ENCODE measurements at regions not wholly inside any gene's neighbourhood (a gene's known extent, or its start where the extent isn't known, plus 50 kb on each side); places are given as distances from the start of the nearest gene placed in this dataset.

GRCh38 chr9:86730163-86730928 is 217.0 kb downstream of the GAS1 start:
- Mint-ChIP-seq H3K4me3 (ENCODE audit: unreplicated experiment) (no peak overlapping the region), H3K4me1 (ENCODE audit: low read depth, unreplicated experiment) (peaks cover 15% of the 10 kb centered on the region), H3K27ac (ENCODE audit: unreplicated experiment) (no peak overlapping the region), H3K27me3 (ENCODE audit: low read depth, unreplicated experiment) (no peaks in the 10 kb centered on the region), H3K36me3 (ENCODE audit: low read depth, unreplicated experiment) (no peaks in the 10 kb centered on the region), H3K9me3 (ENCODE audit: unreplicated experiment) (peaks cover 9% of the 10 kb centered on the region)
- H4K20me1 ChIP-seq (ENCODE audit: insufficient read depth, low read length): no peaks in the 10 kb centered on the region
- no peaks in the 10 kb centered on the region for H3K27me3 ChIP-seq (ENCODE audit: insufficient read depth, low read length)
- no peak overlapping the region for H3K27ac ChIP-seq (ENCODE audit: low read depth, low read length)
- no peak overlapping the region for H3K4me3 ChIP-seq (ENCODE audit: insufficient read depth, low read depth, low read length)
- no peak overlapping the region for H2AFZ ChIP-seq (ENCODE audit: low read depth, low read length)
- no peaks in the 10 kb centered on the region for H3K9me3 ChIP-seq (ENCODE audit: insufficient read depth, low read depth, low read length)
- TF ChIP-seq EZH2 (IDR thresholded peaks at IDR 0.05; ENCODE audit: insufficient read depth, low read length): no peak
- no peak for TF ChIP-seq CTCF (IDR thresholded peaks at IDR 0.05; ENCODE audit: insufficient read depth, low read depth, low read length)
- peaks cover 27% of the 10 kb centered on the region for H3K4me1 ChIP-seq (ENCODE audit: insufficient read depth, low read length)
- no peaks in the 10 kb centered on the region for H3K79me2 ChIP-seq (ENCODE audit: insufficient read depth, low read length)
- no peaks in the 10 kb centered on the region for H3K36me3 ChIP-seq (ENCODE audit: insufficient read depth, low read length)
- no peak overlapping the region for H3K4me2 ChIP-seq (ENCODE audit: low read length)
- DNase-seq (ENCODE audit: low read depth) (no peak), FAIRE-seq (no peak)
- no peak overlapping the region for H3K9ac ChIP-seq (ENCODE audit: low read length)

- no peak overlapping the region for H3K4me3 Mint-ChIP-seq (ENCODE audit: unreplicated experiment)
- peak; percentile 20 for FAIRE-seq
- peaks cover 2% of the 10 kb centered on the region for H3K9me3 Mint-ChIP-seq (ENCODE audit: unreplicated experiment)
Observed at GRCh38 chr9:86724529-86724928, 222.8 kb downstream of the GAS1 start.

More at GRCh38 chr9:86724529-86724928, 222.8 kb downstream of the GAS1 start:
- no peaks in the 10 kb centered on the region for H3K27me3 ChIP-seq (ENCODE audit: insufficient read depth, low read length)
- Mint-ChIP-seq H3K36me3 (ENCODE audit: low read depth, unreplicated experiment) (no peaks in the 10 kb centered on the region), H3K27me3 (ENCODE audit: low read depth, unreplicated experiment) (no peaks in the 10 kb centered on the region), H3K4me1 (ENCODE audit: low read depth, unreplicated experiment) (peaks cover 28% of the 10 kb centered on the region), H3K27ac (ENCODE audit: unreplicated experiment) (no peak overlapping the region)
- no peaks in the 10 kb centered on the region for H3K79me2 ChIP-seq (ENCODE audit: insufficient read depth, low read length)
- H3K36me3 ChIP-seq (ENCODE audit: insufficient read depth, low read length): no peaks in the 10 kb centered on the region
- TF ChIP-seq EZH2 (IDR thresholded peaks at IDR 0.05; ENCODE audit: insufficient read depth, low read length) (no peak), CTCF (IDR thresholded peaks at IDR 0.05; ENCODE audit: insufficient read depth, low read depth, low read length) (no peak)
- no peaks in the 10 kb centered on the region for H3K9me3 ChIP-seq (ENCODE audit: insufficient read depth, low read depth, low read length)
- no peak overlapping the region for H3K9ac ChIP-seq (ENCODE audit: low read length)
- H2AFZ ChIP-seq (ENCODE audit: low read depth, low read length): no peak overlapping the region
- H3K4me2 ChIP-seq (ENCODE audit: low read length): no peak overlapping the region
- H3K27ac ChIP-seq (ENCODE audit: low read depth, low read length): no peak overlapping the region
- H3K4me3 ChIP-seq (ENCODE audit: insufficient read depth, low read depth, low read length): no peak overlapping the region
- H4K20me1 ChIP-seq (ENCODE audit: insufficient read depth, low read length): no peaks in the 10 kb centered on the region
- DNase-seq (ENCODE audit: low read depth): no peak
- H3K4me1 ChIP-seq (ENCODE audit: insufficient read depth, low read length): peaks cover 27% of the 10 kb centered on the region

Measured in astrocyte (in vitro differentiated cells and primary cell).